Spinal cord (tissue), 9 donors: ENCODE measurements at regions not wholly inside any gene's neighbourhood (a gene's known extent, or its start where the extent isn't known, plus 50 kb on each side); places are given as distances from the start of the nearest gene placed in this dataset.

Source experiments
- DNase-seq, 6 donors: peaks; one replicate each; pipeline versions ENCODE4 v3.0.0 to v3.0.0-alpha.2; 2013 to 2015; ENCODE audit warnings: low spot score in 6 of 6, low read depth in 4 of 6
- H3K27ac ChIP-seq: one replicate; pipeline ENCODE4 v1.5.1; 2013; ENCODE audit warnings: low read depth, low read length, control low read depth
- H3K27me3 ChIP-seq: one replicate; pipeline ENCODE4 v1.6.1; 2013; ENCODE audit warnings: low read length; ENCODE audit not compliant: control insufficient read depth, insufficient read depth
- H3K36me3 ChIP-seq: one replicate; pipeline ENCODE4 v1.6.1; 2013; ENCODE audit warnings: low read length; ENCODE audit not compliant: control insufficient read depth, insufficient read depth
- H3K4me1 ChIP-seq: one replicate; pipeline ENCODE4 v1.6.1; 2013; ENCODE audit warnings: low read length; ENCODE audit not compliant: control insufficient read depth, insufficient read depth
- H3K4me3 ChIP-seq: one replicate; pipeline ENCODE4 v1.5.1; 2013; ENCODE audit warnings: low read depth, low read length, control low read depth
- H3K9me3 ChIP-seq: one replicate; pipeline ENCODE4 v1.6.1; 2013; ENCODE audit warnings: low read length; ENCODE audit not compliant: control insufficient read depth, insufficient read depth
- WGBS: methylation state at CpG from one replicate; pipeline ENCODE4 v1.1.5; 2013; ENCODE audit warnings: missing lambda C conversion rate; ENCODE audit not compliant: insufficient coverage; 5-methylcytosine and 5-hydroxymethylcytosine counted together
- donor health status: healthy.

DNA sequence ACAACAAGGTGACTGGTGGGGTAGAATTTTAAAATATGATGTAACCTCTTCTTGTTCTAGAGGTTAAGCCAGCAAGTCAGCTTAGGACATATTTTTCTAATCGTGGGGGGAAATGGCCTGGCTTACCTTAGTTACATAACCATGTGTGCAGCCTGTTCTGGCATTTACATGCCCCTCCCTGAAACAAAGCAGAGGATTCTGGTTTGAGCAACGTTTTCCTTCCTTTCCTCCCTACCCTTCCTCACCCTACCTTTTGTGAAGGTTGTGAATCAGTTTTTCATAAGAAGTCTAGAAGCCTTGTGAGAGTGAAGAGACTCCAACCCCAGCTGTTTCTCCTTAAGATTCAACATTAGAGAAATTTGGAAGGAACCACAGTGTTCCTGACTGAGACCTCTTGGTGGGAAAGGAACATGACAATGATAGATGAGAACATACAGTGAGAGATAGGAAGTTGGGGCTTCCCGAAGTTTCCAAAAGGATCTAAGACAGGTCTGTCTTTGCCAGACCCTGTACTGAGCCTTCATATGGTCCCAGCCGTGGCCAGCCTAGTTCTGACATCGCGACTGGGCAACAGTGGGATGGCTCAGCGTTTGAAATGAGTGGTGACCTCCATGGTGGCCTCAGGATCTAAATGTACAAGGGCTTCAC, 365.2 kb downstream of the SPATA31D1 start:
- Histone ChIP-seq H3K4me3 (no peak overlapping the region), H3K36me3 (no peaks in the 10 kb centered on the region), H3K9me3 (no peaks in the 10 kb centered on the region), H3K4me1 (no peaks in the 10 kb centered on the region), H3K27me3 (no peaks in the 10 kb centered on the region), H3K27ac (no peak overlapping the region)
- WGBS = 98% methylated on average over 6 of the region's 7 CpGs
- no peak for DNase-seq

DNA sequence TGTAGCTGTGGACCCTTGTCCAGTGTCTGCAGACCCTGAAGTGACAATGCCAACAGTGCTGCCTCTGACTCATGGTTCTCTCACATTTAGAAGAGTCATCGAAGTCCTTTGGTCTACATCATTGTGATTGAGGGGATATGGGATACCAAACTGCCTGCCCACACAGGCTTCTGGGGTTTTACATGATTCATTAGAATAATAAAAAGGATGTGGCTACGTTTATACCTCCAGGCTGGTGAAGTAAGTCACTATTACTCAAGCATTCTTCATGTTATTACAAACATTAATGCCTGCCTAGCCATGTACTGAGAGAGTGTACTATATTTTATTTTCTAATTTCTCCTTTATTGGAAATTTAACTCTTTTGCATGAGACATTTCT, 365.7 kb downstream of the SPATA31D1 start:
- no peaks in the 10 kb centered on the region for H3K9me3 ChIP-seq

DNA sequence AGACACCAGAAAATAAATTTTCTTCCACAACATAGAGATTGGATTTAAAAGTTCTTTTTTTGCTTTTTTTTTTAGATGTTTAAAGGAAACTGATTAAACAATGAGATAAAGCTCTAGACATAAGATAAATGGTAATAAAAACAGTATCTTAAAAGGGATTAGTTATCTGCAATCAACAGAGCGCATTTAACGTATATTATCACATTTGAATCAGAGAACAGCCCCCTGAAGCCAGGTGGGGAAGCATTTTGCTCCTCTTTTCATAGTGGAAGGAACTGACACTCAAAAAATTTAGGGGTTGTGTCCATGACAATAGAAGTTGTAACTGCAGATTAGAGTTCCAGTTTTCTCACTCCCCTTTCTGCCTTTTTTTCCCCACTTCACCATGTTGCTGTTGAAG, 367.6 kb downstream of the SPATA31D1 start:
- Histone ChIP-seq H3K4me3 (no peak overlapping the region), H3K27me3 (no peaks in the 10 kb centered on the region), H3K9me3 (no peaks in the 10 kb centered on the region), H3K27ac (no peak overlapping the region), H3K4me1 (no peaks in the 10 kb centered on the region), H3K36me3 (no peaks in the 10 kb centered on the region)
- DNase-seq = no peak
- no CpG with 5 or more reads among the region's 2 CpGs for WGBS

More for the DNA sequence above, 365.7 kb downstream of the SPATA31D1 start:
- Histone ChIP-seq H3K4me1 (no peaks in the 10 kb centered on the region), H3K36me3 (no peaks in the 10 kb centered on the region), H3K27ac (no peak overlapping the region), H3K4me3 (no peak overlapping the region), H3K27me3 (no peaks in the 10 kb centered on the region)
- WGBS = no CpG with 5 or more reads among the region's 2 CpGs
- DNase-seq = no peak

DNA sequence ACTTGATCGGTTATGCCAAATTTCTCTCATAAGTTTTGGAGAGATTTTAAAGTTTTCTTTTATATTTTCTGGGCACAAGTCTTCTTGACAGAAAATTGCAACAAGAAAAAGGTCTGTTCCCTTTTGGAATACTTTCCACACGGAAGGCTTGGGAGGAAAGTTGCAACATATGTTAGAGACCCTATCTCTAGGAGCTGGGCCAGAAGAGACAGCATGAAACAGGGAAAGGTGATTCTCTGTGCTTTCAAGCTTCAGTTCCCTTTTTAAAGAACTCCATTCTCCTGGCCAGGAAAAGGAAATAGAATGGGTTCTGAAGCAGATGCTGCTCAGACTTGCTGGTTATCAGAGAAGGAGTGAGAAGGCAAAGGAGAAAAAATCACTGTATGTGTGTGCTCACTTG, 368.3 kb downstream of the SPATA31D1 start:
- peak in 1 of 6 donors; percentile 81 for DNase-seq
- Histone ChIP-seq H3K27me3 (no peaks in the 10 kb centered on the region), H3K9me3 (no peaks in the 10 kb centered on the region), H3K4me1 (no peaks in the 10 kb centered on the region), H3K36me3 (no peaks in the 10 kb centered on the region), H3K4me3 (no peak overlapping the region), H3K27ac (no peak overlapping the region)
- 83% methylated on average over 1 of the region's 2 CpGs for WGBS

DNA sequence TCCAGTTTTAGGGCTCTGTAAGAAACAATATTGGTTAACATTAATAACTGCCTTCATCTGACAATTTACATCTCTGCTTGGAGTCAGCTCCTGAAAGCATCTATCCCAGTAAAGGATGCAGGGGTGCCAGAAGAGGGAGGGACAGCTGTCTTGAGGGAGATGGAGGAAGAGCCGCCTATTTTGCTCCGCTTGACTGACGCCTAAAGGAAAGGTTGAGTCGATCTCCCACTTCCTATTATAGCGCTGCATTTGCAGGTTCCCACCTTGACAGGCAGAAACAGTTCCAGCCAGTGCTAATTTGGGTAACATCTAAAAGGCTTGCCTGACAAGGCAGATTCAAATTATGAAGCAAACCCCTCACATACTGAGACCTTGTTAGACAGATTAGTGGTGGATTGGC, 374.6 kb downstream of the SPATA31D1 start:
- Histone ChIP-seq H3K36me3 (no peaks in the 10 kb centered on the region), H3K27me3 (no peaks in the 10 kb centered on the region), H3K27ac (no peak overlapping the region), H3K4me1 (no peaks in the 10 kb centered on the region), H3K4me3 (no peak overlapping the region), H3K9me3 (no peaks in the 10 kb centered on the region)
- peak in 2 of 6 donors; percentile 21 to 60 for DNase-seq
- WGBS = 62% methylated on average over 3 of the region's 5 CpGs

DNA sequence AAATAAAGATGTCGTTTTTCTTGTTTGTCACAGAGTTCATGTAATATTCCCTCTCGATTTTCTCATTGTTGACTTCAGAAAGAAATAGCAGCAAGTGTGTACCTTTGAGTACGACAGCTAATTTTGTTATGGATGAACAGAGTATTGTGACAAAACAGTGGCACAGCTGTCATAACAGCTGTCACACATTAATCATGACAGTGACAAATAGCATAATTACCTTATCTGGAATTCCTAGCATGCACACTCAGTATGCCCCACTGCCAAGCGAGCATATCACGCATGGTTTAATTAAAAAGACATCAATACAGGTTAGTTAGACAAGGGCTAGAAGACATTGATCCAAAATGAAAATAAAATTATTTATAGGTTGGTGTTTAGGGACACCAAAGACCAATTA, 375.1 kb downstream of the SPATA31D1 start:
- WGBS = 43% methylated on average over 2 of the region's 5 CpGs
- no peak overlapping the region for H3K27ac ChIP-seq
- peak in 2 of 6 donors; percentile 33 to 61 for DNase-seq

DNA sequence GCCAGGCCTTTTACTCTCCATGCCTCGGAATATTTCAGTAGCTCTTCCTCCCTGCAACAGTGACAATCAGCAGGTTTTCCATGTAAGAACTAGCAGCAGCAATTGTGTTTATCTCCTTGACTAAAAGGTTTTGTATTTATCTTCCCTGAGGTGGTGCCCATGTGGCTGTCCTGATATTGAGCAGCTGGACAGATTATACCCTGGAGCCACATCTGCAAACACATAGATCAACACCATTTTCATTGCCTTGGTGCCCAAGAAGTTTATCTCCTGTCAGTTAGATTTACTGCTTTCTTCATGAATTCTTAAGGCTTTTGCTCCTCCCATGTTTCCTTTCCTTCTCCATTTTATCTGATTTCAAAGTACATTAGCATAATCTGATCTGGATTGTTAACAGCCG, 378.4 kb downstream of the SPATA31D1 start:
- Histone ChIP-seq H3K27me3 (no peaks in the 10 kb centered on the region), H3K9me3 (no peaks in the 10 kb centered on the region), H3K4me1 (no peaks in the 10 kb centered on the region), H3K27ac (no peak overlapping the region), H3K4me3 (no peak overlapping the region), H3K36me3 (no peaks in the 10 kb centered on the region)
- WGBS = no CpG with 5 or more reads among the region's 2 CpGs
- no peak for DNase-seq

More for the DNA sequence above, 375.1 kb downstream of the SPATA31D1 start:
- no peaks in the 10 kb centered on the region for H3K36me3 ChIP-seq
- H3K4me1 ChIP-seq = no peaks in the 10 kb centered on the region
- H3K9me3 ChIP-seq = no peaks in the 10 kb centered on the region
- H3K27me3 ChIP-seq = no peaks in the 10 kb centered on the region
- H3K4me3 ChIP-seq = no peak overlapping the region

DNA sequence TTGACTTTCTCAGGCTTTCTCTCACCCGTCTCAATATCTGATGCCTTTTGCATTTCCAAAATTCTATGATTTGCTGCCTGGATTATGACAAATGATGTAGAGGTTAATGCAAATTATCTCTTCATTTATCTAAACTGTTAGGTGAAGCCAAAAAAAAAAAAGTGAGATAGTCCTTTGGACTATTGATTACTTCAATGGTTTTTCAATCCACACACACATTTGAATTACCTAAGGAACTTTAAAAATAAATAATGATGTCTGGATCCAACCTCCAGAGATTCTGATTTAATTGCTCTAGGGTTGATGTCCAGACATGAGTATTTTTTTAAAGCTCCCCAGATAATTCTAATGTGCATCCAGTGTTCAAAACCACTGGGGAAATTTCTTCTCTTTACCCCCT, 379.4 kb downstream of the SPATA31D1 start:
- H3K27me3 ChIP-seq = no peaks in the 10 kb centered on the region
- DNase-seq = no peak
- no CpG with 5 or more reads among the region's 1 CpG for WGBS
- no peak overlapping the region for H3K27ac ChIP-seq
- no peak overlapping the region for H3K4me3 ChIP-seq
- no peaks in the 10 kb centered on the region for H3K9me3 ChIP-seq
- no peaks in the 10 kb centered on the region for H3K36me3 ChIP-seq
- no peaks in the 10 kb centered on the region for H3K4me1 ChIP-seq

DNA sequence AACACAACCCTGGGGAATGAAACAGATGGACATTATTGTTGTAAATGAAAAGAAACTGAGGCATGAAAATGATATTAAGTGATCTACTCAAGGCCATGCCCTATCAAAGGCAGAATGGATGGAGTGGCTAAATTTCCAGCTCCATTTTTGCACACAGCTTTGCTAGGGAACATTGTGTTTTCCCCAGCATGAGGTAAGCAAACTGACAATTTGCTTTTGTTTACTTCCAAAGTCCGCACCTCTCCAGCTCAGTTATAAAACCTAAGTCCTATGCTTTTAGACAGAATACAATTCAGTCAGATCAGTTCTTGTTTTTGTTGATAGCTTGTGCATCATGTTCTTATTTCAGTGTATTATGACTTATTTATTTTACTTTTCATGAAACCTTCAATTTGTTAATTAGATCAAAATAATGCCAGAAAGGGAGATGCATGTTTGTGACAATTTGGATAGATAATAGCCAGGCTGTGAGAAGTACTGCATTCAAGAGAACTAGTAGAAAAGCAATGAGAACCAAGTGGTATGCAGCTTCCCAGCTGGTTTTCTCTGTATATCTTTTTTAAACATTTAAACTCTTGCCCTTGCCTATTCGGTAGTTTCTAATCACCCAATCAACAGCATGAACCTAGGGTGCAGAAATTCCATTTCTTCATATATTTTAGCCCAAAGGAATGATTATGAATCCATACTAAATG, 380.8 kb downstream of the SPATA31D1 start:
- Histone ChIP-seq H3K4me3 (no peak overlapping the region), H3K27me3 (no peaks in the 10 kb centered on the region), H3K27ac (no peak overlapping the region), H3K36me3 (no peaks in the 10 kb centered on the region), H3K4me1 (no peaks in the 10 kb centered on the region), H3K9me3 (no peaks in the 10 kb centered on the region)
- WGBS = no CpG with 5 or more reads among the region's 2 CpGs
- DNase-seq = no peak

DNA sequence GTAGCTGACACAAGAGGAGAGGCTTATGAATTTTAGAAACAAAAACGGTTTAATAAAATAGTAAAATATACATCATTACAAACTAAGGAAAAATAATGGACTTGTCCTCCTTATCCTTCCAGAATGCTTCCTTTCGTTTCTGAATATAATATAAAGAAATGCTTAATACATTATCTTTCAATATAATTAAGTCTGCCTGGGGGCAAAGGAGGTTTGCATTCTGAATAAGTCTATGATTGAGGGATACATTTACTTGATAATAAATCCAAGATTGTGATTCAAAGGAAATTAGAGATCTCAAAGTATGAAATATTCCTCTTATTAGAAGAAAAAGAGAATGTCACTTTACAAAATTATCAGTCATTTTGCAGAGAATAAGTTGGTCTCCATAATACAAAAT, 386.5 kb downstream of the SPATA31D1 start:
- Histone ChIP-seq H3K4me3 (no peak overlapping the region), H3K27ac (no peak overlapping the region), H3K9me3 (no peaks in the 10 kb centered on the region), H3K4me1 (no peaks in the 10 kb centered on the region), H3K36me3 (no peaks in the 10 kb centered on the region), H3K27me3 (no peaks in the 10 kb centered on the region)
- no CpG with 5 or more reads among the region's 2 CpGs for WGBS
- DNase-seq = no peak
